H9 (cell line): ENCODE measurements at regions not wholly inside any gene's neighbourhood (a gene's known extent, or its start where the extent isn't known, plus 50 kb on each side); places are given as distances from the start of the nearest gene placed in this dataset.

Experiments used
- DNase-seq: peaks from one replicate; pipeline ENCODE4 v3.0.0-alpha.2; 2017
- H2AFZ ChIP-seq: one replicate; pipeline ENCODE4 v1.6.1; 2013; ENCODE audit warnings: mild to moderate bottlenecking, low read length, control low read depth, moderate library complexity
- H2AK5ac ChIP-seq: 2 replicates; pipeline ENCODE4 v1.6.1; 2013; ENCODE audit warnings: low read length, control low read depth, mixed read lengths; ENCODE audit not compliant: insufficient read length
- H2BK120ac ChIP-seq: one replicate; pipeline ENCODE4 v1.6.1; 2013; ENCODE audit warnings: low read depth, mild to moderate bottlenecking, low read length, control low read depth, inconsistent platforms; ENCODE audit not compliant: poor library complexity, severe bottlenecking
- H2BK12ac ChIP-seq: 2 replicates; pipeline ENCODE4 v1.6.1; 2013; ENCODE audit warnings: low read length, control low read depth, mixed read lengths, low read depth; ENCODE audit not compliant: insufficient read length
- H2BK15ac ChIP-seq: 2 replicates; pipeline ENCODE4 v1.6.1; 2013; ENCODE audit warnings: low read depth, low read length, control low read depth
- H2BK20ac ChIP-seq: one replicate; pipeline ENCODE4 v1.6.1; 2013; ENCODE audit warnings: low read depth, mild to moderate bottlenecking, low read length, control low read depth, inconsistent platforms; ENCODE audit not compliant: poor library complexity, severe bottlenecking
- H2BK5ac ChIP-seq: 2 replicates; pipeline ENCODE4 v1.6.1; 2013; ENCODE audit warnings: low read length, control low read depth, mixed read lengths; ENCODE audit not compliant: insufficient read length
- H3K14ac ChIP-seq: 2 replicates; pipeline ENCODE4 v1.6.1; 2013; ENCODE audit warnings: low read length, control low read depth; ENCODE audit not compliant: insufficient read depth
- H3K18ac ChIP-seq: 2 replicates; pipeline ENCODE4 v1.6.1; 2013; ENCODE audit warnings: low read depth, mild to moderate bottlenecking, mixed read lengths, low read length, control low read depth; ENCODE audit not compliant: insufficient read length
- H3K23ac ChIP-seq: 2 replicates; pipeline ENCODE4 v1.6.1; 2013; ENCODE audit warnings: low read length, control low read depth, mixed read lengths, low read depth; ENCODE audit not compliant: insufficient read length
- H3K23me2 ChIP-seq: 2 replicates; pipeline ENCODE4 v1.6.1; 2013; ENCODE audit warnings: low read depth, mild to moderate bottlenecking, mixed read lengths, low read length, control low read depth; ENCODE audit not compliant: insufficient read length, poor library complexity, severe bottlenecking
- H3K27ac ChIP-seq: 2 replicates; pipeline ENCODE4 v1.5.1; 2013; ENCODE audit warnings: low read length, control low read depth, mixed read lengths, low read depth; ENCODE audit not compliant: insufficient read length
- H3K27me3 ChIP-seq: 2 replicates; pipeline ENCODE4 v1.6.1; 2013; ENCODE audit warnings: low read length, control low read depth, inconsistent platforms; ENCODE audit not compliant: insufficient read depth
- H3K4ac ChIP-seq: 2 replicates; pipeline ENCODE4 v1.6.1; 2013; ENCODE audit warnings: low read depth, mild to moderate bottlenecking, control low read depth, inconsistent platforms, low read length, moderate library complexity
- H3K4me1 ChIP-seq: 2 replicates; pipeline ENCODE4 v1.6.1; 2013; ENCODE audit warnings: low read length, control low read depth, inconsistent platforms; ENCODE audit not compliant: insufficient read depth
- H3K4me2 ChIP-seq: 2 replicates; pipeline ENCODE4 v1.6.1; 2013; ENCODE audit warnings: low read length, control low read depth, mixed read lengths; ENCODE audit not compliant: insufficient read length, insufficient read depth
- H3K56ac ChIP-seq: 2 replicates; pipeline ENCODE4 v1.6.1; 2013; ENCODE audit warnings: low read depth, mild to moderate bottlenecking, mixed read lengths, low read length, control low read depth; ENCODE audit not compliant: insufficient read length
- H3K79me1 ChIP-seq: 2 replicates; pipeline ENCODE4 v1.6.1; 2013; ENCODE audit warnings: low read depth, mild to moderate bottlenecking, moderate library complexity, low read length, control low read depth, inconsistent platforms; ENCODE audit not compliant: insufficient read depth, poor library complexity, severe bottlenecking
- H3K79me2 ChIP-seq: 2 replicates; pipeline ENCODE4 v1.6.1; 2013; ENCODE audit warnings: low read length, control low read depth, inconsistent platforms; ENCODE audit not compliant: insufficient read depth
- H3K9ac ChIP-seq: 2 replicates; pipeline ENCODE4 v1.6.1; 2013; ENCODE audit warnings: low read length, control low read depth, mixed read lengths; ENCODE audit not compliant: insufficient read length; ENCODE audit errors: extremely low read depth
- H3K9me3 ChIP-seq: one replicate; pipeline ENCODE4 v1.6.1; 2013; ENCODE audit warnings: low read depth, low read length, inconsistent platforms; ENCODE audit not compliant: control insufficient read depth
- H3T11ph ChIP-seq: one replicate; pipeline ENCODE4 v1.6.1; 2013; ENCODE audit warnings: mild to moderate bottlenecking, low read length, control low read depth, inconsistent platforms
- H4K20me1 ChIP-seq: one replicate; pipeline ENCODE4 v1.6.1; 2013; ENCODE audit not compliant: control insufficient read depth, insufficient read length, insufficient read depth
- H4K5ac ChIP-seq: 2 replicates; pipeline ENCODE4 v1.6.1; 2013; ENCODE audit warnings: low read depth, mild to moderate bottlenecking, mixed read lengths, low read length, control low read depth; ENCODE audit not compliant: insufficient read length
- H4K8ac ChIP-seq: replicated peaks from 2 replicates; pipeline ENCODE4 v1.6.1; 2013; ENCODE audit warnings: low read length, control low read depth, mixed read lengths, low read depth; ENCODE audit not compliant: insufficient read length
- H4K91ac ChIP-seq: 2 replicates; pipeline ENCODE4 v1.6.1; 2013; ENCODE audit warnings: low read depth, mild to moderate bottlenecking, moderate library complexity, mixed read lengths, low read length, control low read depth; ENCODE audit not compliant: insufficient read length
- H3K27ac Mint-ChIP-seq, 3 experiments: 2 replicates in 2 of 3; 3 replicates in 1 of 3; pipeline ENCODE4 v1.8.0; 2020 to 2021; ENCODE audit warnings: mixed read lengths in 3 of 3, mild to moderate bottlenecking in 1 of 3, moderate library complexity in 1 of 3
- H3K27me3 Mint-ChIP-seq: 2 replicates; pipeline ENCODE4 v1.8.0; 2021; ENCODE audit warnings: low read depth, mild to moderate bottlenecking, moderate library complexity, mixed read lengths
- H3K36me3 Mint-ChIP-seq, 3 experiments: 2 replicates in 2 of 3; 3 replicates in 1 of 3; pipeline ENCODE4 v1.8.0; 2020 to 2021; ENCODE audit warnings: low read depth in 3 of 3, mixed read lengths in 3 of 3; ENCODE audit not compliant: insufficient read depth in 1 of 3
- H3K4me1 Mint-ChIP-seq, 2 experiments: 2 replicates each; pipeline ENCODE4 v1.8.0; 2020; ENCODE audit warnings: mixed read lengths in 2 of 2
- H3K4me3 Mint-ChIP-seq, 2 experiments: 2 replicates in 1 of 2; 3 replicates in 1 of 2; pipeline ENCODE4 v1.8.0; 2020 to 2021; ENCODE audit warnings: mild to moderate bottlenecking in 2 of 2, mixed read lengths in 2 of 2, moderate library complexity in 1 of 2
- H3K9me3 Mint-ChIP-seq, 2 experiments: 2 replicates in 1 of 2; 3 replicates in 1 of 2; pipeline ENCODE4 v1.8.0; 2020; ENCODE audit warnings: mild to moderate bottlenecking in 2 of 2, mixed read lengths in 2 of 2, moderate library complexity in 1 of 2
- CTCF ChIP-seq: fragments of 200-600 bp; sonication (generic); conservative IDR thresholded peaks from 3 replicates; pipeline ENCODE4 v1.8.0; 2021; ENCODE audit warnings: antibody characterized with exemption, mild to moderate bottlenecking
- WGBS: extraction: QIAGEN DNeasy Blood & Tissue Kit; methylation state at CpG from one replicate; pipeline ENCODE4 v1.1.7; 2013; ENCODE audit warnings: missing lambda C conversion rate, low lambda C conversion rate, mixed read lengths; ENCODE audit not compliant: insufficient read length; ENCODE audit errors: extremely low coverage; 5-methylcytosine and 5-hydroxymethylcytosine counted together

DNA sequence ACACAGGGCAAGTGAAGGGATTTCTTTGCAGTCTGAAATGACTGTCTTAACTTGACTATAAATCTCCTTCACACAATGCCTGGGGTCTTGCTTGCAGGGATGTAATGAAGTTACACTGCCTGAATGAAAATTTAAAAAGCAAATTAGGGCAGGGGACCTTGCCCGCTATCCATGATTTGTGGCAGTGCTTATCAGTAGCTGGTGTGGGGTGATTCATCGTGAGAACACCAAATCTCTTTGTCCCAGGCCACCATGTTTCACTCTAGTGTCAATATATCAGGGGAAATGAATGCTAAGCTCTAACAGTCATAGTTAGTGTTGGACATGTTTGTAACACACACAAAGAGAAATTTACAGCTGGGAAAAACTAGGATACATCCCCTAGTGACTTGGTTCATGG is 713.7 kb upstream of the EPHA7 start:
- no peaks in the 10 kb centered on the region for H4K20me1 ChIP-seq
- H3K18ac ChIP-seq, result no peak overlapping the region
- H3K4me1 ChIP-seq, result no peaks in the 10 kb centered on the region; the same call in 1 of the 2 replicates
- no peak overlapping the region for H3K4ac ChIP-seq
- Mint-ChIP-seq H3K27ac (no peak overlapping the region; a peak in 1 of 7 replicates), H3K27me3 (no peaks in the 10 kb centered on the region), H3K9me3 (no peaks in the 10 kb centered on the region), H3K4me3 (no peak overlapping the region), H3K36me3 (no peaks in the 10 kb centered on the region), H3K4me1 (peaks cover 7 to 12% of the 10 kb centered on the region in 2 experiments)
- no peak for DNase-seq
- H3K79me1 ChIP-seq, result no peaks in the 10 kb centered on the region
- no peaks in the 10 kb centered on the region for H3K23me2 ChIP-seq
- no peak overlapping the region for H3K27ac ChIP-seq
- H3K23ac ChIP-seq, result no peak overlapping the region
- no peak overlapping the region for H4K8ac ChIP-seq
- no peak overlapping the region for H3K9ac ChIP-seq
- H2BK5ac ChIP-seq, result no peak overlapping the region
- no peak overlapping the region for H2BK15ac ChIP-seq
- WGBS, result no CpG with 5 or more reads among the region's 2 CpGs
- no peak overlapping the region for H2BK120ac ChIP-seq
- no peaks in the 10 kb centered on the region for H3K27me3 ChIP-seq
- no peak overlapping the region for H3K14ac ChIP-seq
- no peak overlapping the region for H2AK5ac ChIP-seq
- no peak overlapping the region for H2AFZ ChIP-seq
- H4K91ac ChIP-seq, result no peak overlapping the region
- no peak for TF ChIP-seq CTCF
- no peak overlapping the region for H2BK20ac ChIP-seq
- no peak overlapping the region for H3T11ph ChIP-seq
- H3K4me2 ChIP-seq, result no peak overlapping the region
- H4K5ac ChIP-seq, result no peak overlapping the region
- H3K56ac ChIP-seq, result no peak overlapping the region
- no peaks in the 10 kb centered on the region for H3K9me3 ChIP-seq
- no peak overlapping the region for H2BK12ac ChIP-seq
- no peaks in the 10 kb centered on the region for H3K79me2 ChIP-seq
